ENCODE measurements at regions not wholly inside any gene's neighbourhood (a gene's known extent, or its start where the extent isn't known, plus 50 kb on each side); places are given as distances from the start of the nearest gene placed in this dataset.

- Histone ChIP-seq H3K4me3 (ENCODE audit: low read depth in 1 of 3, low read length in 3 of 3) (no peak overlapping the region), H3K27ac (ENCODE audit: low read depth in 1 of 2, low read length in 2 of 2) (no peak overlapping the region), H3K9me3 (ENCODE audit: control insufficient read depth in 4 of 4, low read length in 3 of 4) (no peaks in the 10 kb centered on the region), H3K9ac (ENCODE audit: low read depth in 1 of 2, low read length in 2 of 2) (no peak overlapping the region), H3K36me3 (ENCODE audit: control insufficient read depth in 4 of 4, insufficient read depth in 3 of 4, low read depth in 1 of 4, low read length in 3 of 4) (no peaks in the 10 kb centered on the region), H3K4me1 (ENCODE audit: control insufficient read depth in 4 of 4, insufficient read depth in 4 of 4, low read length in 3 of 4) (no peaks in the 10 kb centered on the region), H3K27me3 (ENCODE audit: control insufficient read depth in 4 of 4, insufficient read depth in 4 of 4, low read length in 3 of 4) (no peaks in the 10 kb centered on the region)
- TF ChIP-seq NR2F2 (IDR thresholded peaks at IDR 0.05), result no peak
- peak in 1 of 2 donors; percentile 9 for TF ChIP-seq HNF4A (conservative IDR thresholded peaks at IDR 0.05)
- TF ChIP-seq YY1 (IDR thresholded peaks at IDR 0.05), result peak; percentile 15
- DNase-seq (ENCODE audit: low spot score), result no peak
- WGBS, result 64% methylated on average over 3 of the region's 3 CpGs
Measured at GRCh38 chr5:125232779-125233230, 486.4 kb upstream of the ZNF608 start.

- no peak overlapping the region for H3K4me3 ChIP-seq (ENCODE audit: low read depth in 1 of 3, low read length in 3 of 3)
- no peak for DNase-seq (ENCODE audit: low spot score)
- 96% methylated on average over 2 of the region's 2 CpGs for WGBS
- no peak for TF ChIP-seq REST (IDR thresholded peaks at IDR 0.05)
- TF ChIP-seq TAF1 (conservative IDR thresholded peaks at IDR 0.05), result no peak
- no peak for TF ChIP-seq EGR1 (IDR thresholded peaks at IDR 0.05; ENCODE audit: low read depth in 2 of 2)
- TF ChIP-seq GABPA (IDR thresholded peaks at IDR 0.05 in 1 of 2, conservative IDR thresholded peaks at IDR 0.05 in 1 of 2), result no peak
- no peak for TF ChIP-seq FOXA1 (IDR thresholded peaks at IDR 0.05)
- TF ChIP-seq ATF3 (IDR thresholded peaks at IDR 0.05), result no peak
- TF ChIP-seq HNF4G (IDR thresholded peaks at IDR 0.05), result no peak
- TF ChIP-seq ZBTB33 (IDR thresholded peaks at IDR 0.05), result no peak
- TF ChIP-seq RXRA (IDR thresholded peaks at IDR 0.05), result no peak
- TF ChIP-seq SP1 (IDR thresholded peaks at IDR 0.05), result no peak
- no peak for TF ChIP-seq YY1 (IDR thresholded peaks at IDR 0.05)
- no peak for TF ChIP-seq JUND (IDR thresholded peaks at IDR 0.05)
- no peak for TF ChIP-seq FOXA2 (IDR thresholded peaks at IDR 0.05)
- no peak for TF ChIP-seq RAD21 (IDR thresholded peaks at IDR 0.05)
- no peak for TF ChIP-seq NR2F2 (IDR thresholded peaks at IDR 0.05)
- TF ChIP-seq MAX (IDR thresholded peaks at IDR 0.05), result no peak
- no peak for TF ChIP-seq HNF4A (conservative IDR thresholded peaks at IDR 0.05)
- H3K27me3 ChIP-seq (ENCODE audit: control insufficient read depth in 4 of 4, insufficient read depth in 4 of 4, low read length in 3 of 4), result no peaks in the 10 kb centered on the region
- H3K36me3 ChIP-seq (ENCODE audit: control insufficient read depth in 4 of 4, insufficient read depth in 3 of 4, low read depth in 1 of 4, low read length in 3 of 4), result no peaks in the 10 kb centered on the region
- H3K4me1 ChIP-seq (ENCODE audit: control insufficient read depth in 4 of 4, insufficient read depth in 4 of 4, low read length in 3 of 4), result no peaks in the 10 kb centered on the region
- H3K27ac ChIP-seq (ENCODE audit: low read depth in 1 of 2, low read length in 2 of 2), result no peak overlapping the region
- H3K9me3 ChIP-seq (ENCODE audit: control insufficient read depth in 4 of 4, low read length in 3 of 4), result no peaks in the 10 kb centered on the region
- no peak overlapping the region for H3K9ac ChIP-seq (ENCODE audit: low read depth in 1 of 2, low read length in 2 of 2)
Measured at GRCh38 chr5:125233944-125234343, 487.5 kb upstream of the ZNF608 start.

All from liver (tissue), 7 donors.